OCI-LY1 (cell line): ENCODE measurements at regions not wholly inside any gene's neighbourhood (a gene's known extent, or its start where the extent isn't known, plus 50 kb on each side); places are given as distances from the start of the nearest gene placed in this dataset.

Source experiments
- H2AFZ ChIP-seq: fragments of 200-600 bp; sonication (generic), shearing (Covaris generic); 2 replicates; pipeline ENCODE4 v1.6.0; 2014; ENCODE audit warnings: antibody characterized with exemption, mild to moderate bottlenecking, low read length
- H3F3A ChIP-seq: fragments of 200-600 bp; sonication (generic), shearing (Covaris generic); 2 replicates; pipeline ENCODE4 v1.6.0; 2014; ENCODE audit warnings: mild to moderate bottlenecking, antibody characterized with exemption, low read length, moderate library complexity; ENCODE audit not compliant: insufficient read depth
- H3K27ac ChIP-seq: fragments of 200-600 bp; sonication (generic); 2 replicates; pipeline ENCODE4 v1.5.1; 2014; ENCODE audit warnings: low read length, mixed run types, mild to moderate bottlenecking, low read depth; ENCODE audit not compliant: poor library complexity, severe bottlenecking
- H3K27me3 ChIP-seq: fragments of 200-600 bp; sonication (generic); 2 replicates; pipeline ENCODE4 v1.6.0; 2014; ENCODE audit warnings: antibody characterized with exemption, mild to moderate bottlenecking, low read length, moderate library complexity; ENCODE audit not compliant: insufficient read depth
- H3K36me3 ChIP-seq: fragments of 200-600 bp; sonication (generic); 2 replicates; pipeline ENCODE4 v1.6.1; 2014; ENCODE audit warnings: mild to moderate bottlenecking, antibody characterized with exemption, low read length, moderate library complexity, mixed read lengths; ENCODE audit not compliant: insufficient read depth
- H3K4me1 ChIP-seq: fragments of 200-600 bp; sonication (generic); 2 replicates; pipeline ENCODE4 v1.5.1; 2014; ENCODE audit warnings: mild to moderate bottlenecking, low read length, moderate library complexity; ENCODE audit not compliant: insufficient read depth, severe bottlenecking
- H3K4me2 ChIP-seq: fragments of 200-600 bp; sonication (generic), shearing (Covaris generic); 2 replicates; pipeline ENCODE4 v1.6.1; 2014; ENCODE audit warnings: low read length
- H3K4me3 ChIP-seq: fragments of 200-600 bp; sonication (generic); 2 replicates; pipeline ENCODE4 v1.5.1; 2014; ENCODE audit warnings: low read length, low read depth, mild to moderate bottlenecking, mixed read lengths; ENCODE audit not compliant: poor library complexity, severe bottlenecking
- H3K79me2 ChIP-seq: fragments of 200-600 bp; shearing (Covaris generic); 2 replicates; pipeline ENCODE4 v1.6.1; 2016; ENCODE audit warnings: mixed run types, low read length, mixed read lengths; ENCODE audit not compliant: insufficient read depth
- H3K9ac ChIP-seq: fragments of 200-600 bp; sonication (generic), shearing (Covaris generic); 2 replicates; pipeline ENCODE4 v1.6.1; 2014; ENCODE audit warnings: mild to moderate bottlenecking, low read length, mixed read lengths
- H3K9me2 ChIP-seq: fragments of 200-600 bp; sonication (generic), shearing (Covaris generic); 2 replicates; pipeline ENCODE4 v1.6.1; 2014; ENCODE audit warnings: low read depth, mild to moderate bottlenecking, low read length, mixed read lengths
- H3K9me3 ChIP-seq: fragments of 200-600 bp; shearing (Covaris generic); 2 replicates; pipeline ENCODE4 v1.6.1; 2014; ENCODE audit warnings: low read length, mixed read lengths
- H4K20me1 ChIP-seq: fragments of 200-600 bp; sonication (generic), shearing (Covaris generic); 2 replicates; pipeline ENCODE4 v1.6.0; 2016; ENCODE audit warnings: mild to moderate bottlenecking, low read length; ENCODE audit not compliant: insufficient read depth
- EZH2 ChIP-seq: fragments of 200-600 bp; sonication (generic), shearing (Covaris generic); IDR thresholded peaks from 2 replicates; pipeline ENCODE4 v1.8.0; 2017; ENCODE audit warnings: borderline replicate concordance, mixed run types, mild to moderate bottlenecking, antibody characterized with exemption, low read length, moderate library complexity, mixed read lengths
- TF ChIP-seq, protein P1 (sequence below): fragments of 200-600 bp; sonication (generic), shearing (Covaris generic); IDR thresholded peaks from 2 replicates; pipeline ENCODE4 v1.5.1; 2017; ENCODE audit warnings: mild to moderate bottlenecking, antibody characterized with exemption, low read length, moderate library complexity, mixed read lengths

DNA sequence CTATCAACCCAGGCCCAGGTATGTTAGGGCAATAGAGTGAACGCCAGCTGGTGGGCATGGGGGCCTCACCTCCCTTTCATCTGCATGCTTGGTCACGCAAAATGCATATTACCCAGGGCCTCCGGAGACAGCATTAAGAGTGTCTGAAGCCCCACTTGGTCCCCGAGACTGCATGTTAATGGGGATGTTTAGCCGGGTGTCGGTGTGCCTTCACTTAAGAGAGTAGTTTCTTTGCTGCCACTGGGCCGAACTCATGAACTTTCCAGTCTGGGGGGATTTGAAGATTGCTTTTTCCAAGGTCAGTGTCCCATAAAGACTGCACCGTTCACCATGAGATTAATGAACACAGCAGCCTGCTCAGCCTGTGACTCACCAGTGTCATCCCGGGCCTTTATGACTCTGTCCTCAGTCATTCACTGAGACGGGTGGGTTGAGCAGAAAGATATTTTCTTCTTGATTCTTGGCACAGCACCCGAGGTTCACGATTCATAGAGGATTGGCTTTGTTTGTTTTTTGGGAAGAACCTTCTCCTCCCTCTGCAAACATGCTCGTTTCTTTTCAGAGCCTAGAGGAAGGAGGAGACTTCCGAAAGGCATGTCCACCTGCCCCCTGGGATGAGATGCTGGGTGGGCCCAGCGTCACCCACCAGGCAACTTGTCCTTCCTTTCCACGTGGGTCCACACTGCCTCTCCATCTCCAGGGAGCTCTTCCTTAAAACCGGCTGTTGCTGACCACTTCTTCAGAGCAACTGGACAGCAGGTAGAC lies 199.1 kb downstream of the GLI2 start:
- Histone ChIP-seq H3K36me3 (no peaks in the 10 kb centered on the region), H3K9me2 (no peaks in the 10 kb centered on the region), H4K20me1 (no peaks in the 10 kb centered on the region), H3F3A (no peaks in the 10 kb centered on the region), H3K9ac (no peak overlapping the region), H3K9me3 (no peaks in the 10 kb centered on the region), H3K79me2 (no peaks in the 10 kb centered on the region), H3K27me3 (no peaks in the 10 kb centered on the region; the same call in 1 of the 2 replicates), H3K4me3 (no peak overlapping the region), H3K27ac (no peak overlapping the region), H3K4me1 (no peaks in the 10 kb centered on the region), H3K4me2 (no peak overlapping the region), H2AFZ (no peak overlapping the region)
- TF ChIP-seq, protein P1, sequence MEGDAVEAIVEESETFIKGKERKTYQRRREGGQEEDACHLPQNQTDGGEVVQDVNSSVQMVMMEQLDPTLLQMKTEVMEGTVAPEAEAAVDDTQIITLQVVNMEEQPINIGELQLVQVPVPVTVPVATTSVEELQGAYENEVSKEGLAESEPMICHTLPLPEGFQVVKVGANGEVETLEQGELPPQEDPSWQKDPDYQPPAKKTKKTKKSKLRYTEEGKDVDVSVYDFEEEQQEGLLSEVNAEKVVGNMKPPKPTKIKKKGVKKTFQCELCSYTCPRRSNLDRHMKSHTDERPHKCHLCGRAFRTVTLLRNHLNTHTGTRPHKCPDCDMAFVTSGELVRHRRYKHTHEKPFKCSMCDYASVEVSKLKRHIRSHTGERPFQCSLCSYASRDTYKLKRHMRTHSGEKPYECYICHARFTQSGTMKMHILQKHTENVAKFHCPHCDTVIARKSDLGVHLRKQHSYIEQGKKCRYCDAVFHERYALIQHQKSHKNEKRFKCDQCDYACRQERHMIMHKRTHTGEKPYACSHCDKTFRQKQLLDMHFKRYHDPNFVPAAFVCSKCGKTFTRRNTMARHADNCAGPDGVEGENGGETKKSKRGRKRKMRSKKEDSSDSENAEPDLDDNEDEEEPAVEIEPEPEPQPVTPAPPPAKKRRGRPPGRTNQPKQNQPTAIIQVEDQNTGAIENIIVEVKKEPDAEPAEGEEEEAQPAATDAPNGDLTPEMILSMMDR, result no peak
- no peak for TF ChIP-seq EZH2

DNA sequence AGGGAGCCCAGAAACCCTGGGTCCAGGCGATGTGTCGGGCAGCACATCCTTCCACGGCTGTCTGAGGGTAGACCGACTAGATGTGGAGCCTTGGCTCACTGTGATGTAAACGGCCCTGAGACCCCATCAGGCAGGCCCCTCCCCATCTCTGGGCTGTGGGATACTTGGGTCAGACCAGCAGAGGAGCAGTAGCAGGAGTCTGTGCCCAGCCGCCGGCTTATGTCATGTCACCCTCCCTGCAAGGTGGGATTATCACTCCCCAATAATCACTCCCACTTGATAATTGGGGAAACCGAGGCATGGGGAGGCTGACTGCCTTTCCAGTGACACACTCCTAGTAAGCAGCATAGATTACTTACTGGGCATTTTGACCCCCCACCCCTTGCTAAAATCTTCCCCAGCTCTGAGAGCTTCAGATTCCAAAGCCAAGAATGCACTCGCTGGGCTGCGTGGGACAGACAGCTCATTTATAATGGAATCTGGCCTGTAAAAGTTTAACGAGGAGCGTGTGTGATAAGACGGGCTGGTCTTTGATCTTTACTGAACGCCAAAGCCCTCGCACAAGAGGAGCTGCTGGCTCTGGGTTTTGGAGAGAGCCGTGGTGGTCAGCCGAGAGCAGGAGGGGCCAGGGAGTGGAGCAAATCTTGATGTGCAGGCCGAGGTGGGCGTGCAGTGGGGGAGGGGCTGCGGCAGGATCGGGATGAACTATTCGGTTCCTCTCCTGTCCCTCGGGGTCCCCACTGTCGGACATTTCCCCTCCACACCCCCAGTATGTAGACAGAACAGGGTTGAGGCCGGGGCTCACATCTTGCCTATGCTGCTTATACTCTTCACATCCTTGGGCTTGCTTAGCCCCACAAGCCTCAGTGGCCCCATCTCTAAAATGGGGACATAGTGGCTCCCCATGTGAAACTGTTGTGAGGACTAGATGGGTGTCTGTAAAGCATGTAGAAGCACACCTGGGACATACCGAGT lies 200.0 kb downstream of the GLI2 start:
- Histone ChIP-seq H3K9me2 (no peaks in the 10 kb centered on the region), H3K9me3 (no peaks in the 10 kb centered on the region), H2AFZ (no peak overlapping the region), H3K27me3 (no peaks in the 10 kb centered on the region; the same call in 1 of the 2 replicates), H3F3A (no peaks in the 10 kb centered on the region), H3K4me1 (no peaks in the 10 kb centered on the region), H3K36me3 (no peaks in the 10 kb centered on the region), H3K27ac (no peak overlapping the region), H3K79me2 (no peaks in the 10 kb centered on the region), H3K4me2 (no peak overlapping the region), H3K4me3 (no peak overlapping the region), H3K9ac (no peak overlapping the region), H4K20me1 (no peaks in the 10 kb centered on the region)
- no peak for TF ChIP-seq EZH2
- TF ChIP-seq, protein P1, result no peak

GRCh38 chr2:120936476-120937334 lies 201.0 kb downstream of the GLI2 start:
- Histone ChIP-seq H3K4me2 (no peak overlapping the region), H3F3A (no peaks in the 10 kb centered on the region), H3K4me3 (no peak overlapping the region), H3K79me2 (no peaks in the 10 kb centered on the region), H3K9me3 (no peaks in the 10 kb centered on the region), H3K36me3 (no peaks in the 10 kb centered on the region), H2AFZ (no peak overlapping the region), H3K9ac (no peak overlapping the region), H3K27ac (no peak overlapping the region), H3K9me2 (no peaks in the 10 kb centered on the region), H3K27me3 (no peaks in the 10 kb centered on the region), H3K4me1 (no peaks in the 10 kb centered on the region), H4K20me1 (no peaks in the 10 kb centered on the region)
- TF ChIP-seq, protein P1, result no peak
- TF ChIP-seq EZH2, result no peak
